ELR (cell line): ENCODE measurements at regions not wholly inside any gene's neighbourhood (a gene's known extent, or its start where the extent isn't known, plus 50 kb on each side); places are given as distances from the start of the nearest gene placed in this dataset.
A peak's percentile ranks its signal among the peaks of the same experiment; 100 is the strongest.

Experiments
- DNase-seq: peaks from one replicate; pipeline ENCODE4 v3.0.0-alpha.2; 2015; ENCODE audit warnings: low read depth

- DNase-seq, result no peak
Measured at GRCh38 chrX:40316502-40316901, 218.7 kb upstream of the BCOR start.

GRCh38 chrX:40314070-40314469, 216.3 kb upstream of the BCOR start:
- no peak for DNase-seq

- no peak for DNase-seq
Measured at GRCh38 chrX:40313269-40313668, 215.5 kb upstream of the BCOR start.

GRCh38 chrX:40310447-40310846, 212.7 kb upstream of the BCOR start:
- no peak for DNase-seq

GRCh38 chrX:40310016-40310415, 212.3 kb upstream of the BCOR start:
- DNase-seq, result no peak

- no peak for DNase-seq
Measured at GRCh38 chrX:40307871-40308270, 210.1 kb upstream of the BCOR start.

GRCh38 chrX:40304115-40304514, 206.4 kb upstream of the BCOR start:
- DNase-seq, result no peak

- no peak for DNase-seq
Measured at GRCh38 chrX:40303256-40304077, 205.7 kb upstream of the BCOR start.

GRCh38 chrX:40300286-40300890, 202.6 kb upstream of the BCOR start:
- DNase-seq, result no peak

GRCh38 chrX:40299641-40300046, 201.9 kb upstream of the BCOR start:
- no peak for DNase-seq

GRCh38 chrX:40298572-40299479, 201.1 kb upstream of the BCOR start:
- peak; percentile 14 for DNase-seq

GRCh38 chrX:40298069-40298468, 200.3 kb upstream of the BCOR start:
- no peak for DNase-seq

GRCh38 chrX:40291553-40291952, 193.8 kb upstream of the BCOR start:
- no peak for DNase-seq

- no peak for DNase-seq
Measured at GRCh38 chrX:40290517-40290916, 192.8 kb upstream of the BCOR start.

GRCh38 chrX:40285876-40286275, 188.1 kb upstream of the BCOR start:
- no peak for DNase-seq

GRCh38 chrX:40284852-40285251, 187.1 kb upstream of the BCOR start:
- DNase-seq, result no peak

GRCh38 chrX:40283981-40284380, 186.2 kb upstream of the BCOR start:
- no peak for DNase-seq

GRCh38 chrX:40282946-40283660, 185.3 kb upstream of the BCOR start:
- no peak for DNase-seq

- DNase-seq, result no peak
Measured at GRCh38 chrX:40282348-40282747, 184.6 kb upstream of the BCOR start.

- no peak for DNase-seq
Measured at GRCh38 chrX:40281336-40282005, 183.7 kb upstream of the BCOR start.

GRCh38 chrX:40279762-40280161, 182.0 kb upstream of the BCOR start:
- no peak for DNase-seq

GRCh38 chrX:40279091-40279430, 181.3 kb upstream of the BCOR start:
- no peak for DNase-seq
